ENCODE measurements at regions not wholly inside any gene's neighbourhood (a gene's known extent, or its start where the extent isn't known, plus 50 kb on each side); places are given as distances from the start of the nearest gene placed in this dataset.

- BruUV-seq (replicated peaks): no TSS peak
- no peaks in the 10 kb centered on the region for H3K4me1 ChIP-seq (ENCODE audit: control insufficient read depth, extremely low read depth, insufficient read depth, low read length)
- H3K9me3 ChIP-seq (replicated peaks; ENCODE audit: control insufficient read depth, insufficient read depth, low read length): no peaks in the 10 kb centered on the region
- CTCF ChIA-PET: no interaction called here
- H3K4me3 ChIP-seq (replicated peaks in 1 of 3; ENCODE audit: insufficient read depth in 1 of 3, low read depth in 1 of 3, low read length in 3 of 3): no peak overlapping the region
- TF ChIP-seq POLR2AphosphoS5 (IDR thresholded peaks at IDR 0.05; ENCODE audit: insufficient read depth, low read depth, low read length) (no peak), JUN (IDR thresholded peaks at IDR 0.05; ENCODE audit: borderline replicate concordance, insufficient read depth, insufficient read length, low read depth) (no peak), POLR2A (IDR thresholded peaks at IDR 0.05; ENCODE audit: low read depth, low read length) (no peak), GATA2 (IDR thresholded peaks at IDR 0.05; ENCODE audit: insufficient read depth, insufficient read length, low read depth, low read length) (no peak), CTCF (IDR thresholded peaks at IDR 0.05; ENCODE audit: extremely low read depth in 1 of 2, insufficient read depth in 1 of 2, low read depth in 1 of 2, low read length in 2 of 2) (no peak), EZH2 (IDR thresholded peaks at IDR 0.05; ENCODE audit: borderline replicate concordance, low read depth, low read length, severe bottlenecking) (no peak), MAX (IDR thresholded peaks at IDR 0.05; ENCODE audit: insufficient read depth, insufficient read length) (no peak), MYC (IDR thresholded peaks at IDR 0.05; ENCODE audit: low read depth, low read length) (no peak), FOS (IDR thresholded peaks at IDR 0.05; ENCODE audit: borderline replicate concordance, insufficient read depth, low read length) (no peak)
- no peaks in the 10 kb centered on the region for H3K36me3 ChIP-seq (ENCODE audit: control insufficient read depth in 2 of 2, extremely low read depth in 1 of 2, insufficient read depth in 2 of 2, low read length in 2 of 2)
- H3K27ac ChIP-seq (ENCODE audit: insufficient read depth, low read depth, low read length): no peak overlapping the region
- POLR2A ChIA-PET: no interaction called here
- intact Hi-C loops (cut with micrococcal nuclease): no loop called here
- H4K20me1 ChIP-seq (replicated peaks; ENCODE audit: control insufficient read depth, extremely low read depth, insufficient read depth, low read length): no peaks in the 10 kb centered on the region
- no peak overlapping the region for H3K4me2 ChIP-seq (ENCODE audit: insufficient read depth, low read length)
- no peaks in the 10 kb centered on the region for H3K27me3 ChIP-seq (ENCODE audit: control insufficient read depth in 2 of 2, insufficient read depth in 2 of 2, low read length in 2 of 2)
- no peak overlapping the region for H2AFZ ChIP-seq (ENCODE audit: low read depth, low read length)
- no peak for DNase-seq (ENCODE audit: low read depth, low spot score)
- H3K9ac ChIP-seq (replicated peaks; ENCODE audit: extremely low read depth, insufficient read depth, low read length): no peak overlapping the region
- dilution Hi-C loops (cut with MboI; ENCODE audit: extremely low pct_ligation_motif_present, low sequenced_read_pairs): no loop called here
- H3K9me1 ChIP-seq (replicated peaks; ENCODE audit: control insufficient read depth, extremely low read depth, insufficient read depth, low read length): no peaks in the 10 kb centered on the region
- FAIRE-seq: no peak
- no peaks in the 10 kb centered on the region for H3K79me2 ChIP-seq (ENCODE audit: control insufficient read depth, insufficient read depth, low read length)
Measured at GRCh38 chr1:34331020-34331926, 154.6 kb downstream of the C1orf94 start.

Data from endothelial cell of umbilical vein (primary cell).